ENCODE measurements at regions not wholly inside any gene's neighbourhood (a gene's known extent, or its start where the extent isn't known, plus 50 kb on each side); places are given as distances from the start of the nearest gene placed in this dataset.

- no peaks in the 10 kb centered on the region for H3K36me3 ChIP-seq (ENCODE audit: low read depth)
- no peak for DNase-seq (ENCODE audit: low spot score)
- H3K9me3 ChIP-seq (ENCODE audit: severe bottlenecking), result peaks cover 2% of the 10 kb centered on the region
- TF ChIP-seq CTCF (IDR thresholded peaks at IDR 0.05; ENCODE audit: poor library complexity, severe bottlenecking), result no peak
- ATAC-seq (ENCODE audit: low read depth), result no peak
- H3K27me3 ChIP-seq (ENCODE audit: insufficient read depth, poor library complexity, severe bottlenecking), result no peaks in the 10 kb centered on the region
- H3K27ac ChIP-seq (ENCODE audit: poor library complexity, severe bottlenecking), result no peak overlapping the region
- H3K4me1 ChIP-seq (ENCODE audit: insufficient read depth, poor library complexity, severe bottlenecking), result peaks cover 19% of the 10 kb centered on the region
- no peak overlapping the region for H3K4me3 ChIP-seq (ENCODE audit: severe bottlenecking)
Observed at GRCh38 chr3:193848547-193848946, 255.5 kb downstream of the OPA1 start.

- H3K9me3 ChIP-seq (ENCODE audit: severe bottlenecking), result peaks cover 2% of the 10 kb centered on the region
- H3K36me3 ChIP-seq (ENCODE audit: low read depth), result no peaks in the 10 kb centered on the region
- TF ChIP-seq CTCF (IDR thresholded peaks at IDR 0.05; ENCODE audit: poor library complexity, severe bottlenecking), result no peak
- peaks cover 13% of the 10 kb centered on the region for H3K4me1 ChIP-seq (ENCODE audit: insufficient read depth, poor library complexity, severe bottlenecking)
- no peaks in the 10 kb centered on the region for H3K27me3 ChIP-seq (ENCODE audit: insufficient read depth, poor library complexity, severe bottlenecking)
- no peak for ATAC-seq (ENCODE audit: low read depth)
- H3K4me3 ChIP-seq (ENCODE audit: severe bottlenecking), result no peak overlapping the region
- DNase-seq (ENCODE audit: low spot score), result no peak
- H3K27ac ChIP-seq (ENCODE audit: poor library complexity, severe bottlenecking), result no peak overlapping the region
Observed at GRCh38 chr3:193850084-193850619, 257.1 kb downstream of the OPA1 start.

GRCh38 chr3:193851428-193851847, 258.4 kb downstream of the OPA1 start:
- ATAC-seq (ENCODE audit: low read depth), result peak; percentile 63
- Histone ChIP-seq H3K27ac (ENCODE audit: poor library complexity, severe bottlenecking) (no peak overlapping the region), H3K36me3 (ENCODE audit: low read depth) (no peaks in the 10 kb centered on the region), H3K9me3 (ENCODE audit: severe bottlenecking) (peaks cover 2% of the 10 kb centered on the region), H3K27me3 (ENCODE audit: insufficient read depth, poor library complexity, severe bottlenecking) (no peaks in the 10 kb centered on the region), H3K4me3 (ENCODE audit: severe bottlenecking) (no peak overlapping the region), H3K4me1 (ENCODE audit: insufficient read depth, poor library complexity, severe bottlenecking) (peaks cover 13% of the 10 kb centered on the region)
- TF ChIP-seq CTCF (IDR thresholded peaks at IDR 0.05; ENCODE audit: poor library complexity, severe bottlenecking), result no peak
- no peak for DNase-seq (ENCODE audit: low spot score)

GRCh38 chr3:193851941-193852674, 259.1 kb downstream of the OPA1 start:
- no peak for TF ChIP-seq CTCF (IDR thresholded peaks at IDR 0.05; ENCODE audit: poor library complexity, severe bottlenecking)
- Histone ChIP-seq H3K9me3 (ENCODE audit: severe bottlenecking) (peaks cover 2% of the 10 kb centered on the region), H3K4me1 (ENCODE audit: insufficient read depth, poor library complexity, severe bottlenecking) (peaks cover 13% of the 10 kb centered on the region), H3K4me3 (ENCODE audit: severe bottlenecking) (no peak overlapping the region), H3K27ac (ENCODE audit: poor library complexity, severe bottlenecking) (no peak overlapping the region), H3K36me3 (ENCODE audit: low read depth) (no peaks in the 10 kb centered on the region), H3K27me3 (ENCODE audit: insufficient read depth, poor library complexity, severe bottlenecking) (no peaks in the 10 kb centered on the region)
- DNase-seq (ENCODE audit: low spot score) (no peak), ATAC-seq (ENCODE audit: low read depth) (no peak)

- no peaks in the 10 kb centered on the region for H3K36me3 ChIP-seq (ENCODE audit: low read depth)
- TF ChIP-seq CTCF (IDR thresholded peaks at IDR 0.05; ENCODE audit: poor library complexity, severe bottlenecking), result no peak
- DNase-seq (ENCODE audit: low spot score), result no peak
- peaks cover 2% of the 10 kb centered on the region for H3K9me3 ChIP-seq (ENCODE audit: severe bottlenecking)
- no peak overlapping the region for H3K27ac ChIP-seq (ENCODE audit: poor library complexity, severe bottlenecking)
- no peaks in the 10 kb centered on the region for H3K27me3 ChIP-seq (ENCODE audit: insufficient read depth, poor library complexity, severe bottlenecking)
- peaks cover 13% of the 10 kb centered on the region for H3K4me1 ChIP-seq (ENCODE audit: insufficient read depth, poor library complexity, severe bottlenecking)
- H3K4me3 ChIP-seq (ENCODE audit: severe bottlenecking), result no peak overlapping the region
- no peak for ATAC-seq (ENCODE audit: low read depth)
Observed at GRCh38 chr3:193852901-193853300, 259.9 kb downstream of the OPA1 start.

Measured in RWPE2 (cell line).